ENCODE measurements at regions not wholly inside any gene's neighbourhood (a gene's known extent, or its start where the extent isn't known, plus 50 kb on each side); places are given as distances from the start of the nearest gene placed in this dataset.

GRCh38 chr7:79673421-79673820, 220.0 kb upstream of the MAGI2 start:
- no peak for TF ChIP-seq EZH2 (IDR thresholded peaks at IDR 0.05; ENCODE audit: borderline replicate concordance)
- TF ChIP-seq CTCF (IDR thresholded peaks at IDR 0.05; ENCODE audit: poor library complexity), result no peak
- no peak for TF ChIP-seq EZH2phosphoT487 (IDR thresholded peaks at IDR 0.05; ENCODE audit: low read depth, severe bottlenecking, unreplicated experiment)

Measured in hepatocyte (in vitro differentiated cells).